GM12878 (cell line): ENCODE measurements at regions not wholly inside any gene's neighbourhood (a gene's known extent, or its start where the extent isn't known, plus 50 kb on each side); places are given as distances from the start of the nearest gene placed in this dataset.

Experiments
- ATAC-seq: fragments of 200-7000 bp; cut with Tn5 transposase; 3 replicates; pipeline ENCODE4 v1.9.1; 2020; ENCODE audit warnings: mild to moderate bottlenecking, moderate library complexity
- BruUV-seq: library from RNA; stranded (reverse); fragments of 400-500 nt; replicated peaks from 2 replicates; lab custom pipeline; 2021; lab: Mats Ljungman, UMichigan
- CTCF ChIA-PET: fragments of 300-600 bp; sonication (Branson Sonifier 250); formaldehyde crosslinking; extraction: SDS; loops from one replicate; lab custom pipeline; 2021; ENCODE audit warnings: inconsistent platforms; lab: Yijun Ruan, JAX
- POLR2A ChIA-PET: fragments of 350-600 bp; formaldehyde crosslinking; extraction: SDS; loops from one replicate; lab custom pipeline; 2021; ENCODE audit warnings: inconsistent platforms; lab: Charles Lee
- RAD21 ChIA-PET: fragments of 300-600 bp; sonication (Branson Sonifier 250); formaldehyde crosslinking; loops from one replicate; lab custom pipeline; 2023; ENCODE audit warnings: antibody characterized with exemption; ENCODE audit not compliant: unreplicated experiment; lab: Charles Lee
- SMC1A ChIA-PET: fragments of 300-600 bp; sonication (Branson Sonifier 250); formaldehyde crosslinking; loops from one replicate; lab custom pipeline; 2023; ENCODE audit not compliant: unreplicated experiment, uncharacterized antibody; lab: Charles Lee
- DNase-seq: peaks from one replicate; pipeline ENCODE4 v3.0.0-alpha.2; 2011; ENCODE audit warnings: low read depth, low spot score
- FAIRE-seq: peaks from 3 replicates; lab custom pipeline; 2011; peaks lifted over from hg19 to GRCh38; lab: Jason Lieb, UNC
- H2AFZ ChIP-seq: 2 replicates; pipeline ENCODE4 v1.6.0; 2011; ENCODE audit warnings: low read depth, low read length, control low read depth; ENCODE audit not compliant: control insufficient read depth
- H3K27ac ChIP-seq: 2 replicates; pipeline ENCODE4 v1.5.1; 2011; ENCODE audit warnings: control low read depth; ENCODE audit not compliant: control insufficient read depth, insufficient read depth
- H3K27me3 ChIP-seq, 2 experiments: replicated peaks in 1 of 2; 2 replicates each; pipeline versions ENCODE4 v1.6.0 to v1.6.1; 2011; ENCODE audit warnings: low read length in 1 of 2; ENCODE audit not compliant: control insufficient read depth in 2 of 2, insufficient read depth in 2 of 2
- H3K36me3 ChIP-seq, 2 experiments: 2 replicates each; pipeline ENCODE4 v1.5.1; 2011; ENCODE audit warnings: low read length in 1 of 2; ENCODE audit not compliant: control insufficient read depth in 2 of 2, insufficient read depth in 2 of 2
- H3K4me1 ChIP-seq: 2 replicates; pipeline ENCODE4 v1.6.1; 2011; ENCODE audit warnings: mild to moderate bottlenecking, low read length, moderate library complexity, mixed read lengths; ENCODE audit not compliant: control insufficient read depth, insufficient read depth
- H3K4me2 ChIP-seq: 2 replicates; pipeline ENCODE4 v1.6.0; 2011; ENCODE audit warnings: control low read depth; ENCODE audit not compliant: control insufficient read depth, insufficient read depth
- H3K4me3 ChIP-seq: fragments of 200-600 bp; sonication (generic); 2 replicates; pipeline ENCODE4 v1.5.1; 2016
- H3K79me2 ChIP-seq: 2 replicates; pipeline ENCODE4 v1.6.0; 2011; ENCODE audit warnings: low read length; ENCODE audit not compliant: control insufficient read depth, insufficient read depth
- H3K9ac ChIP-seq: 2 replicates; pipeline ENCODE4 v1.8.0; 2011; ENCODE audit warnings: low read length, control low read depth, mixed read lengths; ENCODE audit not compliant: control insufficient read depth, insufficient read depth
- H3K9me3 ChIP-seq: replicated peaks from 3 replicates; pipeline ENCODE4 v1.5.1; 2011; ENCODE audit warnings: mild to moderate bottlenecking, low read length; ENCODE audit not compliant: control insufficient read depth, insufficient read depth
- H4K20me1 ChIP-seq: 2 replicates; pipeline ENCODE4 v1.6.0; 2011; ENCODE audit not compliant: control insufficient read depth, insufficient read depth
- BACH1 ChIP-seq: fragments of 450-650 bp; IDR thresholded peaks from 2 replicates; pipeline ENCODE4 v1.6.1; 2017; ENCODE audit warnings: mild to moderate bottlenecking, borderline replicate concordance
- CREM ChIP-seq: IDR thresholded peaks from 2 replicates; pipeline ENCODE4 v1.6.1; 2014; ENCODE audit warnings: antibody characterized with exemption, low read depth
- RAD21 ChIP-seq: IDR thresholded peaks from 2 replicates; pipeline ENCODE4 v1.6.1; 2011; ENCODE audit warnings: mild to moderate bottlenecking, low read depth, low read length, moderate library complexity; ENCODE audit not compliant: insufficient read depth
- SMC3 ChIP-seq: IDR thresholded peaks from 2 replicates; pipeline ENCODE4 v1.6.1; 2011; ENCODE audit warnings: low read length, improper control_type of control experiment, borderline replicate concordance
- SUZ12 ChIP-seq: fragments of 200-600 bp; sonication (generic); IDR thresholded peaks from one replicate; pipeline ENCODE4 v1.6.1; 2018; ENCODE audit warnings: antibody characterized with exemption, mild to moderate bottlenecking; ENCODE audit not compliant: unreplicated experiment
- ZNF622 ChIP-seq: fragments of 450-650 bp; IDR thresholded peaks from 2 replicates; pipeline ENCODE4 v1.6.1; 2017; ENCODE audit warnings: mild to moderate bottlenecking, inconsistent platforms
- WGBS: methylation state at CpG from one replicate; pipeline ENCODE4 v1.1.6; 2016; ENCODE audit warnings: low lambda C conversion rate; ENCODE audit not compliant: insufficient replicate concordance, insufficient coverage; ENCODE audit errors: missing lambda C conversion rate; 5-methylcytosine and 5-hydroxymethylcytosine counted together
- in situ Hi-C: fragments of 300-500 bp; cut with MboI; formaldehyde crosslinking; loops from 9 replicates; pipeline ENCODE4 v1.14.3; 2018; ENCODE audit warnings: mixed read lengths
- intact Hi-C: fragments of 100-400 bp; cut with micrococcal nuclease; formaldehyde crosslinking; loops from one replicate; pipeline ENCODE4 v1.14.2; 2022; ENCODE audit not compliant: unreplicated experiment
- TF ChIP-seq, protein P1 (sequence below): fragments of 450-650 bp; IDR thresholded peaks from 2 replicates; pipeline ENCODE4 v1.6.1; 2016; ENCODE audit warnings: mild to moderate bottlenecking, moderate library complexity, borderline replicate concordance
- TF ChIP-seq, protein P2 (sequence below): IDR thresholded peaks from 2 replicates; pipeline ENCODE4 v1.6.1; 2011; ENCODE audit warnings: borderline replicate concordance, low read depth, mild to moderate bottlenecking, moderate library complexity, mixed read lengths, low read length; ENCODE audit not compliant: insufficient read depth; ENCODE audit errors: extremely low read length

DNA sequence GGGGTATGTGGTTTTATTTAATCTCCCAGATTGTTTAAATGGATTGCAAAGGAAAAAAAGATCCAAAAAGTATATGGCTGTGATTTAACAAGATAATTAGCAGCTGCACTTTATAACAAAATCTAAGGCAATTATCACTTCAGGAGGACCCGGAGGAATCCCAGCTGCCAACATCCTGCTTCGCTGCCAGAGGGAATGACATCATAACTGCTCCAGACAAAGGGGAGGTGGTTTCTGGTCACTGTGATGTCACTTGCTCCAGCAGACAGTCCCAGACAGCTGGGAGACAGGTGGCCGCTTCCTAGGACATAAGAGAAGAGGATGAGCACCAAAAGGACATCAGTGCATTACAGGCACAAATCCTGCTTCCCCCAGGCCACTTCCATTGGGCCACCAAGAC, 371.0 kb downstream of the BCOR start:
- RAD21 ChIA-PET = no interaction called here
- POLR2A ChIA-PET = no interaction called here
- CTCF ChIA-PET = interaction anchor here (1.2 kb wide), 1 partner anchor 53 kb away, joined by 3 read pairs; no protein-coding TSS in a partner anchor

More for the DNA sequence above, 371.0 kb downstream of the BCOR start:
- in situ Hi-C loops (no loop called here), intact Hi-C loops (no loop called here)
- no peak for TF ChIP-seq RAD21
- TF ChIP-seq BACH1 = no peak
- TF ChIP-seq, protein P1, sequence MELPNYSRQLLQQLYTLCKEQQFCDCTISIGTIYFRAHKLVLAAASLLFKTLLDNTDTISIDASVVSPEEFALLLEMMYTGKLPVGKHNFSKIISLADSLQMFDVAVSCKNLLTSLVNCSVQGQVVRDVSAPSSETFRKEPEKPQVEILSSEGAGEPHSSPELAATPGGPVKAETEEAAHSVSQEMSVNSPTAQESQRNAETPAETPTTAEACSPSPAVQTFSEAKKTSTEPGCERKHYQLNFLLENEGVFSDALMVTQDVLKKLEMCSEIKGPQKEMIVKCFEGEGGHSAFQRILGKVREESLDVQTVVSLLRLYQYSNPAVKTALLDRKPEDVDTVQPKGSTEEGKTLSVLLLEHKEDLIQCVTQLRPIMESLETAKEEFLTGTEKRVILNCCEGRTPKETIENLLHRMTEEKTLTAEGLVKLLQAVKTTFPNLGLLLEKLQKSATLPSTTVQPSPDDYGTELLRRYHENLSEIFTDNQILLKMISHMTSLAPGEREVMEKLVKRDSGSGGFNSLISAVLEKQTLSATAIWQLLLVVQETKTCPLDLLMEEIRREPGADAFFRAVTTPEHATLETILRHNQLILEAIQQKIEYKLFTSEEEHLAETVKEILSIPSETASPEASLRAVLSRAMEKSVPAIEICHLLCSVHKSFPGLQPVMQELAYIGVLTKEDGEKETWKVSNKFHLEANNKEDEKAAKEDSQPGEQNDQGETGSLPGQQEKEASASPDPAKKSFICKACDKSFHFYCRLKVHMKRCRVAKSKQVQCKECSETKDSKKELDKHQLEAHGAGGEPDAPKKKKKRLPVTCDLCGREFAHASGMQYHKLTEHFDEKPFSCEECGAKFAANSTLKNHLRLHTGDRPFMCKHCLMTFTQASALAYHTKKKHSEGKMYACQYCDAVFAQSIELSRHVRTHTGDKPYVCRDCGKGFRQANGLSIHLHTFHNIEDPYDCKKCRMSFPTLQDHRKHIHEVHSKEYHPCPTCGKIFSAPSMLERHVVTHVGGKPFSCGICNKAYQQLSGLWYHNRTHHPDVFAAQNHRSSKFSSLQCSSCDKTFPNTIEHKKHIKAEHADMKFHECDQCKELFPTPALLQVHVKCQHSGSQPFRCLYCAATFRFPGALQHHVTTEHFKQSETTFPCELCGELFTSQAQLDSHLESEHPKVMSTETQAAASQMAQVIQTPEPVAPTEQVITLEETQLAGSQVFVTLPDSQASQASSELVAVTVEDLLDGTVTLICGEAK = no peak
- no peak for TF ChIP-seq ZNF622
- no peak for TF ChIP-seq SMC3
- TF ChIP-seq, protein P2, sequence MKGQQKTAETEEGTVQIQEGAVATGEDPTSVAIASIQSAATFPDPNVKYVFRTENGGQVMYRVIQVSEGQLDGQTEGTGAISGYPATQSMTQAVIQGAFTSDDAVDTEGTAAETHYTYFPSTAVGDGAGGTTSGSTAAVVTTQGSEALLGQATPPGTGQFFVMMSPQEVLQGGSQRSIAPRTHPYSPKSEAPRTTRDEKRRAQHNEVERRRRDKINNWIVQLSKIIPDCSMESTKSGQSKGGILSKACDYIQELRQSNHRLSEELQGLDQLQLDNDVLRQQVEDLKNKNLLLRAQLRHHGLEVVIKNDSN = no peak
- TF ChIP-seq SUZ12 = no peak
- TF ChIP-seq CREM = no peak
- Histone ChIP-seq H3K27me3 (peaks cover 0 to 5% of the 10 kb centered on the region in 2 experiments; a peak in 1 of 4 replicates), H3K4me1 (no peaks in the 10 kb centered on the region), H3K9ac (no peak overlapping the region), H2AFZ (no peak overlapping the region), H3K36me3 (no peaks in the 10 kb centered on the region), H4K20me1 (no peaks in the 10 kb centered on the region), H3K79me2 (no peaks in the 10 kb centered on the region), H3K4me3 (no peak overlapping the region), H3K27ac (no peak overlapping the region), H3K4me2 (no peak overlapping the region), H3K9me3 (no peaks in the 10 kb centered on the region; the same call in 2 of the 3 replicates)
- SMC1A ChIA-PET = no interaction called here
- 62% methylated on average over 3 of the region's 3 CpGs for WGBS
- FAIRE-seq (no peak), DNase-seq (no peak), ATAC-seq (no peak)
- no TSS peak for BruUV-seq
